ENCODE measurements at regions not wholly inside any gene's neighbourhood (a gene's known extent, or its start where the extent isn't known, plus 50 kb on each side); places are given as distances from the start of the nearest gene placed in this dataset.
A peak's percentile ranks its signal among the peaks of the same experiment; 100 is the strongest.

GRCh38 chr9:115210699-115211098, 92.7 kb upstream of the TNC start:
- H3K9me3 ChIP-seq, result no peaks in the 10 kb centered on the region
- no peak for DNase-seq
- H3K36me3 ChIP-seq, result no peaks in the 10 kb centered on the region
- no peak for ATAC-seq
- no peak for TF ChIP-seq POLR2A (IDR thresholded peaks at IDR 0.05)
- TF ChIP-seq, protein P1, sequence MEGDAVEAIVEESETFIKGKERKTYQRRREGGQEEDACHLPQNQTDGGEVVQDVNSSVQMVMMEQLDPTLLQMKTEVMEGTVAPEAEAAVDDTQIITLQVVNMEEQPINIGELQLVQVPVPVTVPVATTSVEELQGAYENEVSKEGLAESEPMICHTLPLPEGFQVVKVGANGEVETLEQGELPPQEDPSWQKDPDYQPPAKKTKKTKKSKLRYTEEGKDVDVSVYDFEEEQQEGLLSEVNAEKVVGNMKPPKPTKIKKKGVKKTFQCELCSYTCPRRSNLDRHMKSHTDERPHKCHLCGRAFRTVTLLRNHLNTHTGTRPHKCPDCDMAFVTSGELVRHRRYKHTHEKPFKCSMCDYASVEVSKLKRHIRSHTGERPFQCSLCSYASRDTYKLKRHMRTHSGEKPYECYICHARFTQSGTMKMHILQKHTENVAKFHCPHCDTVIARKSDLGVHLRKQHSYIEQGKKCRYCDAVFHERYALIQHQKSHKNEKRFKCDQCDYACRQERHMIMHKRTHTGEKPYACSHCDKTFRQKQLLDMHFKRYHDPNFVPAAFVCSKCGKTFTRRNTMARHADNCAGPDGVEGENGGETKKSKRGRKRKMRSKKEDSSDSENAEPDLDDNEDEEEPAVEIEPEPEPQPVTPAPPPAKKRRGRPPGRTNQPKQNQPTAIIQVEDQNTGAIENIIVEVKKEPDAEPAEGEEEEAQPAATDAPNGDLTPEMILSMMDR (IDR thresholded peaks at IDR 0.05), result no peak
- intact Hi-C loops (cut with DNase I), result no loop called here
- H3K4me3 ChIP-seq, result no peak overlapping the region
- H3K27ac ChIP-seq, result peak overlapping the region in 1 of 12 donors; percentile 33
- peaks cover 0 to 20% (median 0%) of the 10 kb centered on the region in 12 donors for H3K4me1 ChIP-seq
- 85 to 96% (median 89%) methylated on average over 2 of the region's 2 CpGs for WGBS, 4 donors
- H3K27me3 ChIP-seq, result peaks cover 0 to 3% (median 0%) of the 10 kb centered on the region in 9 donors

- ATAC-seq (peak in 2 of 4 donors; percentile 41 to 51), DNase-seq (no peak)
- intact Hi-C loops (cut with DNase I), result no loop called here
- H3K27ac ChIP-seq, result peak overlapping the region in 1 of 12 donors; percentile 33
- H3K9me3 ChIP-seq, result no peaks in the 10 kb centered on the region
- no peaks in the 10 kb centered on the region for H3K36me3 ChIP-seq
- no peak for TF ChIP-seq POLR2A (IDR thresholded peaks at IDR 0.05)
- TF ChIP-seq, protein P1 (IDR thresholded peaks at IDR 0.05), result no peak
- no peak overlapping the region for H3K4me3 ChIP-seq
- WGBS, 4 donors, result 42 to 64% (median 58%) methylated on average over 3 of the region's 3 CpGs
- H3K27me3 ChIP-seq, result peaks cover 0 to 12% (median 0%) of the 10 kb centered on the region in 9 donors
- peaks cover 0 to 20% (median 0%) of the 10 kb centered on the region in 12 donors for H3K4me1 ChIP-seq
Measured at GRCh38 chr9:115211413-115212124, 93.6 kb upstream of the TNC start.

- TF ChIP-seq, protein P1 (IDR thresholded peaks at IDR 0.05), result no peak
- TF ChIP-seq POLR2A (IDR thresholded peaks at IDR 0.05), result no peak
- Histone ChIP-seq H3K4me3 (no peak overlapping the region), H3K4me1 (peaks cover 0 to 20% (median 0%) of the 10 kb centered on the region in 12 donors), H3K27ac (peak overlapping the region in 1 of 12 donors; percentile 33), H3K27me3 (peaks cover 0 to 12% (median 0%) of the 10 kb centered on the region in 9 donors), H3K36me3 (no peaks in the 10 kb centered on the region), H3K9me3 (no peaks in the 10 kb centered on the region)
- intact Hi-C loops (cut with DNase I), result no loop called here
- no peak for ATAC-seq
- DNase-seq, result no peak
Measured at GRCh38 chr9:115212125-115212605, 94.2 kb upstream of the TNC start.

DNA sequence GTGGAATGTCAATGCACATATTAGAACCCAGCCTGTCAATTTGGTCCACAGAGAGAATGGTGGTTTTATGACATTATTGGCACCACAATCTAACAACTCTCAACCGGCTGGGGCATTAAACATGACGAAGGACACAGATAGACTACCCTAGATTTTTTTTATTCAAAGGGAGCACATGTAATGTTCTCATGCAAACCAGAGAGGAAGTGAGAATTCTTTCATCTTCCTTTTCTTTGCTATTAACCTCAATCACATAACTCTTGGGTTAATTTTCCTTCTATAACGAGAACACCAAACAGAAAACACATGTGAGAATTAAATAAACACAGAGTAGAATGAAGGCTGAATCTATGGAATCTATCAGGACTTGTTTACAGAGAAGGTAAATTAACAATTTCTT, 94.9 kb upstream of the TNC start:
- intact Hi-C loops (cut with DNase I), result no loop called here
- no peak for TF ChIP-seq POLR2A (IDR thresholded peaks at IDR 0.05)
- TF ChIP-seq, protein P1 (IDR thresholded peaks at IDR 0.05), result no peak
- 72 to 84% (median 77%) methylated on average over 3 of the region's 3 CpGs for WGBS, 4 donors
- Histone ChIP-seq H3K27ac (peak overlapping the region in 1 of 12 donors; percentile 6), H3K36me3 (no peaks in the 10 kb centered on the region), H3K4me3 (no peak overlapping the region), H3K9me3 (no peaks in the 10 kb centered on the region), H3K27me3 (peaks cover 0 to 12% (median 0%) of the 10 kb centered on the region in 9 donors), H3K4me1 (peaks cover 0 to 20% (median 0%) of the 10 kb centered on the region in 12 donors)
- DNase-seq (no peak), ATAC-seq (no peak)
